ENCODE measurements at regions not wholly inside any gene's neighbourhood (a gene's known extent, or its start where the extent isn't known, plus 50 kb on each side); places are given as distances from the start of the nearest gene placed in this dataset.
"Not testable (repeated sequence)": the region's sequence is repeated elsewhere in the genome, so short reads cannot be mapped to it uniquely, and the experiment has no call there.

DNA sequence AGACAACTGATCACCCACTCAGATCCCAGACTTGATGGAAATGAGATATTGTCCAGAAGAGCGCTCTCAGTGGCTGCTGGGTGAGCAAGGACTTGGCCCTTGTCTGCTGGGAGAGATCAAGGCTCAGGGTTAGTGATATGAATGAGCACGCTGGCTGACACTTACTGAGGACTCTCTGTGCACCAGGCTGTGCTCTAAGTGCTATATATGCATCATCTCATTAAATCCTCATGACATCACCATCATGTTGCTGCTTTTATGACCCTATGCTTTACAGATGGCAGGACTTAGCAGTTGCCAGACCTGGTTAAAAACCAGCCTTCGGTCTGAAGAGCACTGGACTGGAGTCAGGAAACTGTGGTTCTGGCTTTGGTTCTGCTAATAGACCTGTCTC lies 260.9 kb downstream of the VRK1 start:
- ChIA-PET CTCF (no interaction called here), POLR2A (no interaction called here)
- DNase-seq (ENCODE audit: extremely low spot score): no peak
- TF ChIP-seq CTCF (IDR thresholded peaks at IDR 0.05; ENCODE audit: control extremely low read depth, extremely low read depth, low read depth, missing control alignments): no peak

DNA sequence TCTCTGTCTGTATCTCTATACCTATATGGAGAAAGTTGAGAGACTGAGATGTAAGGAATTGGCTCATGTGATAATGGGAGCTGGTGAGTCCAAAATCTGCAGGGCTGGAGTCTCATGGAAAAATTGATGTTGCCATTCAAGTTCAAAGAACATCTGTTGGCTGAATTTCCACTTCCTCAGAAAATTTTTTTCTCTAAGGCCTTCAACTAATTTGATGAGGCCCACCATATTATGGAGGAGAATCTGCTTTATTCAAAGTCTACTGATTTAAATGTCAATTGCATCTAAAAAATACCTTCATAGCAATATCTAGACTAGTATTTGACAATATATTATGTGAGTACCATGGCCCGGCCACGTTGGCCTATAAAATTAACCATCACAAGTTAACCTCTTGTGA lies 261.4 kb downstream of the VRK1 start:
- no peak for TF ChIP-seq CTCF (IDR thresholded peaks at IDR 0.05; ENCODE audit: control extremely low read depth, extremely low read depth, low read depth, missing control alignments)
- ChIA-PET CTCF (no interaction called here), POLR2A (no interaction called here)

DNA sequence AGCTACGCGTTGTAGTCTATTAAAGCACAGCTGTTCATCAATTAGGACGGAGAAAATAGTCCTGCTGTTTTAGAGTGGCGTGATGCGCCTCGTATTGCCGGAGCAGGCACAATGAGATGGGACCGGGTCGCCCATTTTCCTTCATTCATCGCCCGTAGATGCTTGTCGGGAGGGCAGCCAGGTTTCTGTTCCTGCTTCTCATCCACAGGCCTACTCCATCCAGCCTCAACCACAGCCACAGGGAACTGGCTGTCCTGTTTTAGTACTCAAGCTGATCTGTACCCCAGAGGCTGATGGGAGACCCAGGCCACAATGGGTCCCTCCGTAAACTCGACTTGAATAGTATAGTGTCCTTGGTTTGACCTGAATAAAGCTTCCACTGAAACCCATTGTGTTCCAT lies 264.0 kb downstream of the VRK1 start:
- CTCF ChIA-PET: interaction anchor here (1.1 kb wide), 1 partner anchor 10 kb away, joined by 3 read pairs; no protein-coding TSS in a partner anchor
- DNase-seq (ENCODE audit: extremely low spot score): no peak
- TF ChIP-seq CTCF (IDR thresholded peaks at IDR 0.05; ENCODE audit: control extremely low read depth, extremely low read depth, low read depth, missing control alignments): no peak
- POLR2A ChIA-PET: no interaction called here

More for the DNA sequence above, 261.4 kb downstream of the VRK1 start:
- DNase-seq (ENCODE audit: extremely low spot score): no peak

DNA sequence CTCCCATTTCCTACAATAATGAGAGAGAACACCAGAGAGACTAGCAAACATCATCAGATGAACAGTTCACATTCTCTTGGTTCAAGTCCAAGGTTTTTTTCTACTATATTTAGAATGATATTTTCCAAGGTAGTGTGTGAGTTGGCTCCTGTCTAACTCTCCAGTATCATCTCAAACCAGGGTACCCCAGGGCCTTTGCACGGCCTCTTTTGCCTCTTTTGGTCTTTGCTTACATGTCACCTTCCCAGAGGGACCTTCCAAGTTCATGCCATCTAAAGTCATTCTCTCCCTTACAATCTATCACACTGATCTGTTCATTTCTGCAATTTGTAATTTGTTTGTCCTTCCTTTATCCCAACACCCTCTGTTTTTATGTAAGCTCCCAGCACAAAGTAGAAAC lies 264.5 kb downstream of the VRK1 start:
- CTCF ChIA-PET: interaction anchor here (1.1 kb wide), 1 partner anchor 9 kb away, joined by 3 read pairs; no protein-coding TSS in a partner anchor
- no peak for TF ChIP-seq CTCF (IDR thresholded peaks at IDR 0.05; ENCODE audit: control extremely low read depth, extremely low read depth, low read depth, missing control alignments)
- POLR2A ChIA-PET: no interaction called here
- no peak for DNase-seq (ENCODE audit: extremely low spot score)

GRCh38 chr14:97065305-97066067 lies 268.3 kb downstream of the VRK1 start:
- DNase-seq (ENCODE audit: extremely low spot score): no peak
- CTCF ChIA-PET: interaction anchor here (0.9 to 2.3 kb wide), 2 partner anchors 11 to 48 kb away, joined by 3 to 10 read pairs; no protein-coding TSS in a partner anchor
- no peak for TF ChIP-seq CTCF (IDR thresholded peaks at IDR 0.05; ENCODE audit: control extremely low read depth, extremely low read depth, low read depth, missing control alignments)
- POLR2A ChIA-PET: no interaction called here

DNA sequence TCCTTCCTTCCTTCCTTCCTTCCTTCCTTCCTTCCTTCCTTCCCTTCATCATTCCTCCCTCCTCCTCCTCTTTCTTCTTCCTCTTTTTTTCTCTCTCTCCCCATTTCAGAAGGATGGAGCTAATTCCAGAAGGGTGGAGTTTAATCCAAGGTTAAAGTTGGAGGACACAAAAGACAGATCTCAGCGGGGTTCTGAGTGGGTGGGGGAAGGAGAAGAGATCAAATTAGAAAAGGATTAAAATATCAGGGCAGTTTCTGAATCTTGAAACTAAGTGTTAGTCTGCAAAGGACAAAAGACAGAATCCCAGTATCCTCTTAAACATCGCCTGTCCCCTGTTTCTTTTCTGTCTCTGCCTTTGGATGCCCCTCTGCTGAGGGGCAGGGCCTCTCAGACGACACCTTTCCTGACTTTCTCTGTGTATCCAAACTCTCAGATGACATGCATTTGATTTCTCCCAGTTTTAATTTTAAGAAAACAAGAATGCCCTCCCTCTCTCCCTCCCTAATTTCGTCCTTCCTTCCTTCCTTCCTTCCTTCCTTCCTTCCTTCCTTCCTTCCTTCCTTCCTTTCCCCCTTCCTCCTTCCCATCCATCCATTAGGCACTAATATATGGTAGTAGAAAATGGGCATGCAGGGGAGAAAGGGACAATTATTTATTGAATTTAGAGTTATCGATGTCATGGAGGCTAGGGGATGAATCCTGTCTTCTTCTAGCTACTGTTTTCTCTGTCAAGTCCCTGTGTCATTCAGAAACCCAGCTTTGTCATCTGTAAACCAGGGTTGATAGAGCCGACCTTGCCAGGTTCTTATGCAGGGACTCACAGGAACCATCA lies 269.1 kb downstream of the VRK1 start:
- ChIA-PET POLR2A (no interaction called here), CTCF (no interaction called here)

GRCh38 chr14:97068293-97068692 lies 271.1 kb downstream of the VRK1 start:
- DNase-seq (ENCODE audit: extremely low spot score); POLR2A ChIA-PET: not testable (repeated sequence)
- CTCF ChIA-PET: interaction anchor here (0.7 kb wide), 1 partner anchor 13 kb away, joined by 4 read pairs; no protein-coding TSS in a partner anchor

More for the DNA sequence above, 269.1 kb downstream of the VRK1 start:
- TF ChIP-seq CTCF (IDR thresholded peaks at IDR 0.05; ENCODE audit: control extremely low read depth, extremely low read depth, low read depth, missing control alignments): no peak
- DNase-seq (ENCODE audit: extremely low spot score): no peak
